IMR-90 (cell line): ENCODE measurements at regions not wholly inside any gene's neighbourhood (a gene's known extent, or its start where the extent isn't known, plus 50 kb on each side); places are given as distances from the start of the nearest gene placed in this dataset.

ENCODE experiments used
- ATAC-seq: fragments of 200-7000 bp; cut with Tn5 transposase; 2 replicates; pipeline ENCODE4 v1.9.1; 2020; ENCODE audit warnings: low read depth, mild to moderate bottlenecking, moderate library complexity
- BruUV-seq: library from RNA; stranded (reverse); fragments of 400-500 nt; replicated peaks from 2 replicates; lab custom pipeline; 2021; lab: Mats Ljungman, UMichigan
- CTCF ChIA-PET: fragments of 300-600 bp; formaldehyde crosslinking; extraction: SDS; loops from one replicate; lab custom pipeline; 2021; ENCODE audit warnings: antibody characterized with exemption; lab: Yijun Ruan, JAX
- POLR2A ChIA-PET: fragments of 300-600 bp; sonication (Branson Sonifier 250); formaldehyde crosslinking; loops from one replicate; lab custom pipeline; 2022; ENCODE audit warnings: antibody characterized with exemption; ENCODE audit not compliant: unreplicated experiment; lab: Charles Lee
- DNase-seq: peaks from one replicate; pipeline ENCODE4 v3.0.0; 2013
- H2AFZ ChIP-seq: replicated peaks from 2 replicates; pipeline ENCODE3; 2013; ENCODE audit warnings: low read length, mild to moderate bottlenecking; ENCODE audit not compliant: poor library complexity
- H2AK5ac ChIP-seq: 2 replicates; pipeline ENCODE4 v1.6.1; 2013; ENCODE audit warnings: low read depth, low read length, inconsistent platforms
- H2AK9ac ChIP-seq: replicated peaks from 2 replicates; pipeline ENCODE3; 2013; ENCODE audit warnings: mild to moderate bottlenecking, low read depth, low read length, moderate library complexity; ENCODE audit not compliant: poor library complexity
- H2BK120ac ChIP-seq: 2 replicates; pipeline ENCODE4 v1.6.1; 2013; ENCODE audit warnings: low read depth, low read length, inconsistent platforms
- H2BK15ac ChIP-seq: 3 replicates; pipeline ENCODE4 v1.6.1; 2013; ENCODE audit warnings: low read depth, low read length, inconsistent platforms
- H2BK20ac ChIP-seq: 2 replicates; pipeline ENCODE4 v1.6.1; 2013; ENCODE audit warnings: low read depth, mild to moderate bottlenecking, inconsistent platforms, low read length, moderate library complexity
- H2BK5ac ChIP-seq: 2 replicates; pipeline ENCODE4 v1.6.1; 2013; ENCODE audit warnings: mild to moderate bottlenecking, low read depth, low read length, inconsistent platforms; ENCODE audit not compliant: poor library complexity, severe bottlenecking
- H3K14ac ChIP-seq: replicated peaks from 2 replicates; pipeline ENCODE4 v1.6.1; 2013; ENCODE audit warnings: low read depth, low read length, inconsistent platforms
- H3K18ac ChIP-seq: 2 replicates; pipeline ENCODE4 v1.6.1; 2013; ENCODE audit warnings: low read depth, low read length, control low read depth
- H3K23ac ChIP-seq: 2 replicates; pipeline ENCODE4 v1.6.1; 2013; ENCODE audit warnings: low read depth, low read length, inconsistent platforms
- H3K27ac ChIP-seq: 2 replicates; pipeline ENCODE4 v1.5.1; 2013; ENCODE audit warnings: mild to moderate bottlenecking, control low read depth, low read length; ENCODE audit not compliant: insufficient read depth
- H3K27me3 ChIP-seq: 2 replicates; pipeline ENCODE4 v1.6.1; 2013; ENCODE audit warnings: low read length; ENCODE audit not compliant: control insufficient read depth, insufficient read depth
- H3K36me3 ChIP-seq: 2 replicates; pipeline ENCODE4 v1.6.1; 2013; ENCODE audit warnings: low read length, mixed read lengths; ENCODE audit not compliant: control insufficient read depth, insufficient read depth
- H3K4ac ChIP-seq: 2 replicates; pipeline ENCODE4 v1.6.1; 2013; ENCODE audit warnings: low read depth, low read length, inconsistent platforms
- H3K4me1 ChIP-seq: 2 replicates; pipeline ENCODE4 v1.6.1; 2013; ENCODE audit warnings: low read length, mixed read lengths; ENCODE audit not compliant: control insufficient read depth, insufficient read depth
- H3K4me2 ChIP-seq: 2 replicates; pipeline ENCODE4 v1.6.1; 2013; ENCODE audit warnings: low read depth, mild to moderate bottlenecking, control low read depth, low read length, moderate library complexity
- H3K4me3 ChIP-seq: 2 replicates; pipeline ENCODE4 v1.5.1; 2013; ENCODE audit warnings: low read depth, mild to moderate bottlenecking, control low read depth, low read length, moderate library complexity; ENCODE audit not compliant: insufficient read depth
- H3K56ac ChIP-seq: 2 replicates; pipeline ENCODE4 v1.6.1; 2013; ENCODE audit warnings: low read length, inconsistent platforms; ENCODE audit not compliant: insufficient read depth; ENCODE audit errors: extremely low read depth
- H3K79me1 ChIP-seq, 2 experiments: 2 replicates each; pipeline ENCODE4 v1.6.1; 2013; ENCODE audit warnings: low read length in 2 of 2, inconsistent platforms in 1 of 2, low read depth in 1 of 2
- H3K9ac ChIP-seq: 2 replicates; pipeline ENCODE4 v1.6.1; 2013; ENCODE audit warnings: low read depth, low read length, control low read depth
- H3K9me1 ChIP-seq: 2 replicates; pipeline ENCODE4 v1.6.1; 2013; ENCODE audit warnings: low read length, inconsistent platforms; ENCODE audit not compliant: insufficient read depth
- H3K9me3 ChIP-seq: 2 replicates; pipeline ENCODE4 v1.6.1; 2013; ENCODE audit warnings: low read length; ENCODE audit not compliant: control insufficient read depth, insufficient read depth
- H4K20me1 ChIP-seq: 2 replicates; pipeline ENCODE4 v1.6.1; 2013; ENCODE audit warnings: low read length, inconsistent platforms; ENCODE audit not compliant: insufficient read depth
- H4K5ac ChIP-seq: 2 replicates; pipeline ENCODE4 v1.6.1; 2013; ENCODE audit warnings: mild to moderate bottlenecking, low read depth, low read length, control low read depth
- H4K8ac ChIP-seq, 2 experiments: 2 replicates each; pipeline ENCODE4 v1.6.1; 2013; ENCODE audit warnings: low read depth in 2 of 2, low read length in 2 of 2, control low read depth in 1 of 2, inconsistent platforms in 1 of 2
- H4K91ac ChIP-seq: 2 replicates; pipeline ENCODE4 v1.6.1; 2013; ENCODE audit warnings: low read depth, low read length, inconsistent platforms; ENCODE audit not compliant: insufficient read depth
- BHLHE40 ChIP-seq: fragments of 150-350 bp; IDR thresholded peaks from 2 replicates; pipeline ENCODE4 v1.6.1; 2016; ENCODE audit warnings: mild to moderate bottlenecking, low read depth, low read length
- CEBPB ChIP-seq: IDR thresholded peaks from 2 replicates; pipeline ENCODE4 v1.6.1; 2012; ENCODE audit warnings: low read depth, low read length, improper control_type of control experiment
- CHD1 ChIP-seq: IDR thresholded peaks from 2 replicates; pipeline ENCODE4 v1.6.1; 2012; ENCODE audit warnings: low read depth, low read length, improper control_type of control experiment
- ELK1 ChIP-seq: fragments of 150-350 bp; IDR thresholded peaks from 2 replicates; pipeline ENCODE4 v1.6.1; 2016; ENCODE audit warnings: low read depth, mild to moderate bottlenecking, low read length, moderate library complexity, borderline replicate concordance
- MAFK ChIP-seq: IDR thresholded peaks from 2 replicates; pipeline ENCODE4 v1.6.1; 2012; ENCODE audit warnings: low read depth, low read length, improper control_type of control experiment
- MAZ ChIP-seq: IDR thresholded peaks from 2 replicates; pipeline ENCODE4 v1.6.1; 2012; ENCODE audit warnings: low read depth, mild to moderate bottlenecking, low read length, improper control_type of control experiment, moderate library complexity, borderline replicate concordance
- MXI1 ChIP-seq: IDR thresholded peaks from 2 replicates; pipeline ENCODE4 v1.6.1; 2012; ENCODE audit warnings: low read depth, mild to moderate bottlenecking, low read length, moderate library complexity, borderline replicate concordance
- NFE2L2 ChIP-seq: fragments of 150-350 bp; IDR thresholded peaks from 2 replicates; pipeline ENCODE4 v1.6.1; 2016; ENCODE audit warnings: low read depth, mild to moderate bottlenecking, low read length
- POLR2A ChIP-seq: IDR thresholded peaks from 2 replicates; pipeline ENCODE4 v1.6.1; 2012; ENCODE audit warnings: mild to moderate bottlenecking, low read depth, low read length
- RCOR1 ChIP-seq: IDR thresholded peaks from 2 replicates; pipeline ENCODE4 v1.6.1; 2012; ENCODE audit warnings: mild to moderate bottlenecking, low read length, improper control_type of control experiment; ENCODE audit not compliant: insufficient replicate concordance
- RFX5 ChIP-seq: IDR thresholded peaks from 2 replicates; pipeline ENCODE4 v1.8.0; 2012; ENCODE audit warnings: low read depth, mild to moderate bottlenecking, low read length, moderate library complexity
- SMC3 ChIP-seq: fragments of 150-350 bp; IDR thresholded peaks from 2 replicates; pipeline ENCODE4 v1.6.1; 2016; ENCODE audit warnings: low read depth, mild to moderate bottlenecking, antibody characterized with exemption, low read length, moderate library complexity
- WGBS, 2 experiments: methylation state at CpG; one replicate each; pipeline versions ENCODE4 v1.1.5 to v1.1.7; 2013; ENCODE audit warnings: missing lambda C conversion rate in 2 of 2; ENCODE audit not compliant: insufficient read length in 1 of 2; ENCODE audit errors: extremely low coverage in 2 of 2; 5-methylcytosine and 5-hydroxymethylcytosine counted together
- dilution Hi-C: fragments of 300-500 bp; cut with HindIII; formaldehyde crosslinking; loops from one replicate; pipeline ENCODE4 v1.14.3; 2018; ENCODE audit warnings: low sequenced_read_pairs; ENCODE audit not compliant: unreplicated experiment
- in situ Hi-C: fragments of 300-500 bp; cut with MboI; formaldehyde crosslinking; loops from 3 replicates; pipeline ENCODE4 v1.14.3; 2019; ENCODE audit warnings: low sequenced_read_pairs, inconsistent platforms, mixed read lengths
- intact Hi-C: fragments of 100-400 bp; cut with micrococcal nuclease; formaldehyde crosslinking; loops from 2 replicates; pipeline ENCODE4 v1.10.0; 2022

GRCh38 chr22:27596133-27596870 lies 205.3 kb downstream of the MN1 start:
- H3K4ac ChIP-seq = no peak overlapping the region
- in situ Hi-C loops (no loop called here), dilution Hi-C loops (no loop called here), intact Hi-C loops (no loop called here)
- TF ChIP-seq MXI1 (no peak), RCOR1 (no peak), ELK1 (no peak), MAFK (no peak), CHD1 (no peak), RFX5 (no peak), CEBPB (no peak), MAZ (no peak), SMC3 (no peak), POLR2A (no peak), BHLHE40 (no peak), NFE2L2 (no peak)
- no peak overlapping the region for H4K8ac ChIP-seq
- ChIA-PET CTCF (no interaction called here), POLR2A (no interaction called here)
- H4K91ac ChIP-seq = no peak overlapping the region
- no peak overlapping the region for H4K5ac ChIP-seq
- H3K4me2 ChIP-seq = no peak overlapping the region
- no peaks in the 10 kb centered on the region for H3K9me1 ChIP-seq
- peaks cover 26% of the 10 kb centered on the region for H3K27me3 ChIP-seq
- no peaks in the 10 kb centered on the region for H3K9me3 ChIP-seq
- H3K56ac ChIP-seq = no peak overlapping the region
- H3K36me3 ChIP-seq = no peaks in the 10 kb centered on the region
- H3K9ac ChIP-seq = no peak overlapping the region
- no peak for ATAC-seq
- H4K20me1 ChIP-seq = no peaks in the 10 kb centered on the region
- no peak overlapping the region for H3K4me3 ChIP-seq
- no peak overlapping the region for H3K14ac ChIP-seq
- no peak overlapping the region for H2BK15ac ChIP-seq
- no peak overlapping the region for H2AK5ac ChIP-seq
- H3K79me1 ChIP-seq = no peaks in the 10 kb centered on the region
- H3K27ac ChIP-seq = no peak overlapping the region
- H2BK20ac ChIP-seq = no peak overlapping the region
- H3K4me1 ChIP-seq = no peaks in the 10 kb centered on the region
- H3K23ac ChIP-seq = no peak overlapping the region
- no peak for DNase-seq
- no peak overlapping the region for H2AFZ ChIP-seq
- BruUV-seq = no TSS peak
- WGBS, 2 experiments = 40% methylated on average over 2 of the region's 8 CpGs; no CpG with 5 or more reads in 1 of the 2 experiments
- no peak overlapping the region for H2AK9ac ChIP-seq
- no peak overlapping the region for H2BK5ac ChIP-seq
- H2BK120ac ChIP-seq = no peak overlapping the region
- no peak overlapping the region for H3K18ac ChIP-seq
